Suppressor macrophage (primary cell): ENCODE measurements at regions not wholly inside any gene's neighbourhood (a gene's known extent, or its start where the extent isn't known, plus 50 kb on each side); places are given as distances from the start of the nearest gene placed in this dataset.
"Not testable (repeated sequence)": the region's sequence is repeated elsewhere in the genome, so short reads cannot be mapped to it uniquely, and the experiment has no call there.

Experiments
- DNase-seq, 4 experiments: peaks; one replicate each; pipeline ENCODE4 v3.0.0-alpha.2; 2020 to 2022

GRCh38 chr5:116724971-116725370 lies 150.3 kb upstream of the SEMA6A start:
- no peak for DNase-seq

GRCh38 chr5:116722651-116723050 lies 148.0 kb upstream of the SEMA6A start:
- no peak for DNase-seq

GRCh38 chr5:116719106-116719505 lies 144.5 kb upstream of the SEMA6A start:
- no peak for DNase-seq

- no peak for DNase-seq
Observed at GRCh38 chr5:116718317-116718716, 143.7 kb upstream of the SEMA6A start.

GRCh38 chr5:116709082-116709481 lies 134.5 kb upstream of the SEMA6A start:
- no peak for DNase-seq

GRCh38 chr5:116705121-116705519 lies 130.5 kb upstream of the SEMA6A start:
- DNase-seq = not testable (repeated sequence)

GRCh38 chr5:116703941-116704340 lies 129.3 kb upstream of the SEMA6A start:
- DNase-seq = no peak

GRCh38 chr5:116703328-116703727 lies 128.7 kb upstream of the SEMA6A start:
- DNase-seq = no peak

GRCh38 chr5:116702776-116703175 lies 128.2 kb upstream of the SEMA6A start:
- no peak for DNase-seq

GRCh38 chr5:116699332-116699731 lies 124.7 kb upstream of the SEMA6A start:
- no peak for DNase-seq

GRCh38 chr5:116696366-116696765 lies 121.7 kb upstream of the SEMA6A start:
- DNase-seq = no peak

- DNase-seq = no peak
Observed at GRCh38 chr5:116695681-116696080, 121.1 kb upstream of the SEMA6A start.

GRCh38 chr5:116686438-116686837 lies 111.8 kb upstream of the SEMA6A start:
- DNase-seq = no peak

GRCh38 chr5:116685931-116686330 lies 111.3 kb upstream of the SEMA6A start:
- DNase-seq = no peak

GRCh38 chr5:116685069-116685468 lies 110.4 kb upstream of the SEMA6A start:
- no peak for DNase-seq

- peak in 1 of 4 experiments; percentile 2 for DNase-seq
Observed at GRCh38 chr5:116681334-116682013, 106.9 kb upstream of the SEMA6A start.

- DNase-seq = no peak
Observed at GRCh38 chr5:116675626-116675910, 100.9 kb upstream of the SEMA6A start.

- no peak for DNase-seq
Observed at GRCh38 chr5:116674881-116675625, 100.4 kb upstream of the SEMA6A start.

- no peak for DNase-seq
Observed at GRCh38 chr5:116673453-116673852, 98.8 kb upstream of the SEMA6A start.

GRCh38 chr5:116672203-116672602 lies 97.6 kb upstream of the SEMA6A start:
- DNase-seq = no peak

GRCh38 chr5:116671211-116671736 lies 96.7 kb upstream of the SEMA6A start:
- no peak for DNase-seq

GRCh38 chr5:116669261-116670031 lies 94.8 kb upstream of the SEMA6A start:
- DNase-seq = no peak

- no peak for DNase-seq
Observed at GRCh38 chr5:116668390-116668789, 93.8 kb upstream of the SEMA6A start.

GRCh38 chr5:116666901-116667300 lies 92.3 kb upstream of the SEMA6A start:
- no peak for DNase-seq
